GM12878 (cell line): ENCODE measurements at regions not wholly inside any gene's neighbourhood (a gene's known extent, or its start where the extent isn't known, plus 50 kb on each side); places are given as distances from the start of the nearest gene placed in this dataset.

Source experiments
- ATF3 ChIP-seq: IDR thresholded peaks from 2 replicates; pipeline ENCODE4 v1.6.1; 2011; ENCODE audit warnings: low read depth, mild to moderate bottlenecking, low read length, moderate library complexity, borderline replicate concordance; ENCODE audit errors: extremely low read depth
- BHLHE40 ChIP-seq, 2 experiments: fragments of 450-650 bp in 1 of 2; IDR thresholded peaks; 2 replicates each; pipeline ENCODE4 v1.6.1; 2011 to 2017; ENCODE audit warnings: low read depth in 2 of 2, borderline replicate concordance in 1 of 2, improper control_type of control experiment in 1 of 2, low read length in 1 of 2, mild to moderate bottlenecking in 1 of 2
- CHD1 ChIP-seq: IDR thresholded peaks from 2 replicates; pipeline ENCODE4 v1.6.1; 2012; ENCODE audit warnings: low read depth, low read length, improper control_type of control experiment
- CHD2 ChIP-seq: IDR thresholded peaks from 2 replicates; pipeline ENCODE4 v1.6.1; 2011; ENCODE audit warnings: low read depth, low read length, improper control_type of control experiment, borderline replicate concordance
- EP300 ChIP-seq, 2 experiments: fragments of 150-350 bp in 1 of 2; IDR thresholded peaks; 2 replicates each; pipeline ENCODE4 v1.6.1; 2011 to 2012; ENCODE audit warnings: low read depth in 2 of 2, low read length in 2 of 2, borderline replicate concordance in 1 of 2, improper control_type of control experiment in 1 of 2, inconsistent platforms in 1 of 2; ENCODE audit not compliant: control insufficient read depth in 1 of 2
- ESRRA ChIP-seq: IDR thresholded peaks from 2 replicates; pipeline ENCODE4 v1.6.1; 2012; ENCODE audit warnings: mild to moderate bottlenecking, low read length, improper control_type of control experiment
- HDAC2 ChIP-seq: fragments of 200-600 bp; sonication (generic); IDR thresholded peaks from 2 replicates; pipeline ENCODE4 v1.6.1; 2017
- ZNF274 ChIP-seq: IDR thresholded peaks from one replicate; pipeline ENCODE4 v1.8.0; 2011; ENCODE audit not compliant: insufficient read length, insufficient read depth
- TF ChIP-seq, protein P1 (sequence below), 3 experiments: IDR thresholded peaks in 2 of 3; conservative IDR thresholded peaks in 1 of 3; 2 replicates each; pipeline ENCODE4 v1.5.1; 2011; ENCODE audit warnings: low read depth in 3 of 3, low read length in 3 of 3, mild to moderate bottlenecking in 3 of 3, control low read depth in 2 of 3, moderate library complexity in 2 of 3, inconsistent platforms in 1 of 3, mixed read lengths in 1 of 3; ENCODE audit not compliant: control insufficient read depth in 2 of 3, insufficient read depth in 1 of 3; ENCODE audit errors: extremely low read depth in 1 of 3
- TF ChIP-seq, protein P2 (sequence below): IDR thresholded peaks from 2 replicates; pipeline ENCODE4 v1.6.1; 2012; ENCODE audit warnings: low read length, inconsistent platforms
- TF ChIP-seq, protein P3 (sequence below): IDR thresholded peaks from 2 replicates; pipeline ENCODE4 v1.6.1; 2011; ENCODE audit warnings: low read depth, low read length, improper control_type of control experiment, borderline replicate concordance

GRCh38 chr4:85051526-85051925 is 85.0 kb upstream of the WDFY3 start:
- TF ChIP-seq, protein P1, sequence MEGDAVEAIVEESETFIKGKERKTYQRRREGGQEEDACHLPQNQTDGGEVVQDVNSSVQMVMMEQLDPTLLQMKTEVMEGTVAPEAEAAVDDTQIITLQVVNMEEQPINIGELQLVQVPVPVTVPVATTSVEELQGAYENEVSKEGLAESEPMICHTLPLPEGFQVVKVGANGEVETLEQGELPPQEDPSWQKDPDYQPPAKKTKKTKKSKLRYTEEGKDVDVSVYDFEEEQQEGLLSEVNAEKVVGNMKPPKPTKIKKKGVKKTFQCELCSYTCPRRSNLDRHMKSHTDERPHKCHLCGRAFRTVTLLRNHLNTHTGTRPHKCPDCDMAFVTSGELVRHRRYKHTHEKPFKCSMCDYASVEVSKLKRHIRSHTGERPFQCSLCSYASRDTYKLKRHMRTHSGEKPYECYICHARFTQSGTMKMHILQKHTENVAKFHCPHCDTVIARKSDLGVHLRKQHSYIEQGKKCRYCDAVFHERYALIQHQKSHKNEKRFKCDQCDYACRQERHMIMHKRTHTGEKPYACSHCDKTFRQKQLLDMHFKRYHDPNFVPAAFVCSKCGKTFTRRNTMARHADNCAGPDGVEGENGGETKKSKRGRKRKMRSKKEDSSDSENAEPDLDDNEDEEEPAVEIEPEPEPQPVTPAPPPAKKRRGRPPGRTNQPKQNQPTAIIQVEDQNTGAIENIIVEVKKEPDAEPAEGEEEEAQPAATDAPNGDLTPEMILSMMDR (IDR thresholded peaks at IDR 0.05 in 2 of 3, conservative IDR thresholded peaks at IDR 0.05 in 1 of 3; ENCODE audit: control insufficient read depth in 2 of 3, extremely low read depth in 1 of 3, insufficient read depth in 1 of 3, low read depth in 3 of 3, low read length in 3 of 3): no peak
- TF ChIP-seq, protein P2, sequence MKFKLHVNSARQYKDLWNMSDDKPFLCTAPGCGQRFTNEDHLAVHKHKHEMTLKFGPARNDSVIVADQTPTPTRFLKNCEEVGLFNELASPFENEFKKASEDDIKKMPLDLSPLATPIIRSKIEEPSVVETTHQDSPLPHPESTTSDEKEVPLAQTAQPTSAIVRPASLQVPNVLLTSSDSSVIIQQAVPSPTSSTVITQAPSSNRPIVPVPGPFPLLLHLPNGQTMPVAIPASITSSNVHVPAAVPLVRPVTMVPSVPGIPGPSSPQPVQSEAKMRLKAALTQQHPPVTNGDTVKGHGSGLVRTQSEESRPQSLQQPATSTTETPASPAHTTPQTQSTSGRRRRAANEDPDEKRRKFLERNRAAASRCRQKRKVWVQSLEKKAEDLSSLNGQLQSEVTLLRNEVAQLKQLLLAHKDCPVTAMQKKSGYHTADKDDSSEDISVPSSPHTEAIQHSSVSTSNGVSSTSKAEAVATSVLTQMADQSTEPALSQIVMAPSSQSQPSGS: no peak
- no peak for TF ChIP-seq ESRRA
- TF ChIP-seq, protein P3, sequence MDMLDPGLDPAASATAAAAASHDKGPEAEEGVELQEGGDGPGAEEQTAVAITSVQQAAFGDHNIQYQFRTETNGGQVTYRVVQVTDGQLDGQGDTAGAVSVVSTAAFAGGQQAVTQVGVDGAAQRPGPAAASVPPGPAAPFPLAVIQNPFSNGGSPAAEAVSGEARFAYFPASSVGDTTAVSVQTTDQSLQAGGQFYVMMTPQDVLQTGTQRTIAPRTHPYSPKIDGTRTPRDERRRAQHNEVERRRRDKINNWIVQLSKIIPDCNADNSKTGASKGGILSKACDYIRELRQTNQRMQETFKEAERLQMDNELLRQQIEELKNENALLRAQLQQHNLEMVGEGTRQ: no peak
- TF ChIP-seq ZNF274: no peak
- TF ChIP-seq EP300 (IDR thresholded peaks at IDR 0.05; ENCODE audit: borderline replicate concordance in 1 of 2, control insufficient read depth in 1 of 2, low read depth in 2 of 2, low read length in 2 of 2): no peak
- no peak for TF ChIP-seq CHD1
- TF ChIP-seq CHD2: no peak
- no peak for TF ChIP-seq HDAC2
- no peak for TF ChIP-seq BHLHE40 (IDR thresholded peaks at IDR 0.05; ENCODE audit: borderline replicate concordance in 1 of 2, low read depth in 2 of 2, low read length in 1 of 2)
- TF ChIP-seq ATF3: no peak
